Liver (tissue), 7 donors: ENCODE measurements at regions not wholly inside any gene's neighbourhood (a gene's known extent, or its start where the extent isn't known, plus 50 kb on each side); places are given as distances from the start of the nearest gene placed in this dataset.

Experiments used
- DNase-seq: peaks from one replicate; pipeline ENCODE4 v3.0.0-alpha.2; 2017; ENCODE audit warnings: low spot score
- H3K27ac ChIP-seq, 2 donors: one replicate each; pipeline ENCODE4 v1.7.0; 2013; ENCODE audit warnings: inconsistent platforms in 2 of 2, low read length in 2 of 2, control low read depth in 1 of 2, low read depth in 1 of 2, mild to moderate bottlenecking in 1 of 2
- H3K27me3 ChIP-seq, 4 donors: one replicate each; pipeline versions ENCODE4 v1.6.1 to v1.7.0; 2013; ENCODE audit warnings: low read length in 3 of 4, inconsistent platforms in 1 of 4, mild to moderate bottlenecking in 1 of 4, moderate library complexity in 1 of 4; ENCODE audit not compliant: control insufficient read depth in 4 of 4, insufficient read depth in 4 of 4
- H3K36me3 ChIP-seq, 4 donors: one replicate each; pipeline versions ENCODE4 v1.6.1 to v1.7.0; 2013; ENCODE audit warnings: low read length in 3 of 4, mild to moderate bottlenecking in 3 of 4, low read depth in 1 of 4, moderate library complexity in 1 of 4; ENCODE audit not compliant: control insufficient read depth in 4 of 4, insufficient read depth in 3 of 4
- H3K4me1 ChIP-seq, 4 donors: one replicate each; pipeline versions ENCODE4 v1.6.1 to v1.7.0; 2013; ENCODE audit warnings: low read length in 3 of 4, mild to moderate bottlenecking in 3 of 4, moderate library complexity in 1 of 4; ENCODE audit not compliant: control insufficient read depth in 4 of 4, insufficient read depth in 4 of 4
- H3K4me3 ChIP-seq, 3 donors: one replicate each; pipeline versions ENCODE4 v1.6.1 to v1.7.0; 2013; ENCODE audit warnings: low read length in 3 of 3, control low read depth in 1 of 3, low read depth in 1 of 3, mild to moderate bottlenecking in 1 of 3
- H3K9ac ChIP-seq, 2 donors: one replicate each; pipeline ENCODE4 v1.7.0; 2013; ENCODE audit warnings: low read length in 2 of 2, mild to moderate bottlenecking in 2 of 2, moderate library complexity in 2 of 2, control low read depth in 1 of 2, low read depth in 1 of 2
- H3K9me3 ChIP-seq, 4 donors: one replicate each; pipeline versions ENCODE4 v1.6.1 to v1.7.0; 2013; ENCODE audit warnings: low read length in 3 of 4; ENCODE audit not compliant: control insufficient read depth in 4 of 4
- ATF3 ChIP-seq: IDR thresholded peaks from 2 replicates; pipeline ENCODE4 v1.6.1; 2016; ENCODE audit warnings: antibody characterized with exemption
- FOXA1 ChIP-seq: IDR thresholded peaks from 2 replicates; pipeline ENCODE4 v1.6.1; 2016; ENCODE audit warnings: antibody characterized with exemption
- GABPA ChIP-seq, 2 donors: IDR thresholded peaks in 1 of 2; conservative IDR thresholded peaks in 1 of 2; 2 replicates each; pipeline ENCODE4 v1.6.1; 2016; ENCODE audit warnings: antibody characterized with exemption in 2 of 2, mild to moderate bottlenecking in 1 of 2, moderate library complexity in 1 of 2
- HNF4A ChIP-seq, 2 donors: conservative IDR thresholded peaks; 2 replicates each; pipeline ENCODE4 v1.6.1; 2016; ENCODE audit warnings: antibody characterized with exemption in 2 of 2, mild to moderate bottlenecking in 2 of 2
- HNF4G ChIP-seq: IDR thresholded peaks from 2 replicates; pipeline ENCODE4 v1.6.1; 2016; ENCODE audit warnings: antibody characterized with exemption
- JUND ChIP-seq, 2 donors: IDR thresholded peaks; 2 replicates each; pipeline ENCODE4 v1.6.1; 2016; ENCODE audit warnings: antibody characterized with exemption in 2 of 2
- RXRA ChIP-seq, 2 donors: IDR thresholded peaks; 2 replicates each; pipeline ENCODE4 v1.6.1; 2017 to 2018; ENCODE audit warnings: antibody characterized with exemption in 2 of 2, mild to moderate bottlenecking in 1 of 2
- SP1 ChIP-seq: IDR thresholded peaks from 2 replicates; pipeline ENCODE4 v1.6.1; 2018; ENCODE audit warnings: antibody characterized with exemption, mild to moderate bottlenecking
- YY1 ChIP-seq: IDR thresholded peaks from 2 replicates; pipeline ENCODE4 v1.6.1; 2016; ENCODE audit warnings: antibody characterized with exemption, mild to moderate bottlenecking
- WGBS: extraction: QIAGEN DNeasy Blood & Tissue Kit; methylation state at CpG from one replicate; pipeline ENCODE4 v1.1.7; 2013; 5-methylcytosine and 5-hydroxymethylcytosine counted together
- TF ChIP-seq, protein P1 (sequence below): IDR thresholded peaks from 2 replicates; pipeline ENCODE4 v1.6.1; 2016; ENCODE audit warnings: antibody characterized with exemption
- TF ChIP-seq, protein P2 (sequence below): IDR thresholded peaks from 2 replicates; pipeline ENCODE4 v1.6.1; 2016; ENCODE audit warnings: antibody characterized with exemption, mild to moderate bottlenecking
- donor health status: healthy.
- donor health status: healthy.
- donor health status: healthy.
- donor health status: healthy.

DNA sequence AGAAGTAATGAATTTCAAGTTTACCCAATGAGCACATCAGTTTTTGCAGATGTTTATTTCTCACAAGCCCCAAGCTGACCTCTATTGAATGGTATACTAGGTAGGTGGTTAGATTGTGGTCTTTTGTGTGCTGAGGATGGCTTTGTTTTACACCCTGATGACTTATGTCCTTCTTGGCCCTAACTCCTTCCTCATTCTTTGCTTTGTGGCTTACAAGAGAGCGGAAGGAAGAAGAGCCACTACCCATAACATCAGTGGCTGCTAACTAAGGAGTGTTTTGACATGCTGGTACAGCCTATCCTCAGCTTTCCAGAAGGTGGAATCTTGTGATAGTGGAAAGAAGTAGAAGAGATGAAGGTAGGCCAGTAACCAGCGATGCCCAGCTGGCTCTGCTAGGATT lies 85.7 kb upstream of the NTRK2 start (continued):
- TF ChIP-seq GABPA (IDR thresholded peaks at IDR 0.05 in 1 of 2, conservative IDR thresholded peaks at IDR 0.05 in 1 of 2), result no peak

DNA sequence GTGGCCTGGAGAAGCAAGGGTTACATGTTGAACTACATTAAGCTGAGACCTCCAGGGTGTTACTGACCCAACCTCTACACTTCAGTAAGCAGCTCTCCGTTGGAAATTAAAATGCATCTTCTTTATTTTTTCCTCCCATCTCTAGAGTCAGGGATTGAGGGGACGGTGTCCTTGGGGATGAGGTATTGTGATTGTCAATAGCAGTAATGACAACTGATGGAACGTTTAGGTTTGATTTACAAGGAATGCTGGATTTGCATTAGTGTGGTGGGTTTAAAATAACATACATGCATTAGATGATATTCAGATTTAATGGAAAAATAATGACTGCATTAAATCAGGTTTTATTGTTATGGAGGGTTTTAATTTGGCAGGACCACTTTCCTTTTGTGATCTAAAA lies 82.9 kb upstream of the NTRK2 start:
- no peak for TF ChIP-seq SP1
- TF ChIP-seq RXRA (IDR thresholded peaks at IDR 0.05), result no peak
- TF ChIP-seq, protein P1, sequence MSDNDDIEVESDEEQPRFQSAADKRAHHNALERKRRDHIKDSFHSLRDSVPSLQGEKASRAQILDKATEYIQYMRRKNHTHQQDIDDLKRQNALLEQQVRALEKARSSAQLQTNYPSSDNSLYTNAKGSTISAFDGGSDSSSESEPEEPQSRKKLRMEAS, result no peak
- TF ChIP-seq FOXA1, result no peak
- no peak for TF ChIP-seq HNF4A (conservative IDR thresholded peaks at IDR 0.05)
- TF ChIP-seq JUND (IDR thresholded peaks at IDR 0.05), result no peak
- no peak overlapping the region for H3K27ac ChIP-seq
- H3K9ac ChIP-seq, result no peak overlapping the region
- no peaks in the 10 kb centered on the region for H3K4me1 ChIP-seq
- WGBS, result 61% methylated on average over 3 of the region's 3 CpGs
- H3K36me3 ChIP-seq, result no peaks in the 10 kb centered on the region
- no peak overlapping the region for H3K4me3 ChIP-seq
- H3K9me3 ChIP-seq, result no peaks in the 10 kb centered on the region
- no peak for DNase-seq
- peaks cover 0 to 3% (median 0%) of the 10 kb centered on the region in 4 donors for H3K27me3 ChIP-seq

GRCh38 chr9:84587153-84587552 lies 82.4 kb upstream of the NTRK2 start:
- H3K9ac ChIP-seq, result no peak overlapping the region
- H3K4me3 ChIP-seq, result no peak overlapping the region
- H3K27me3 ChIP-seq, result peaks cover 0 to 3% (median 0%) of the 10 kb centered on the region in 4 donors
- no peaks in the 10 kb centered on the region for H3K4me1 ChIP-seq
- WGBS, result 68% methylated on average over 3 of the region's 3 CpGs
- no peak overlapping the region for H3K27ac ChIP-seq
- no peak for DNase-seq
- H3K9me3 ChIP-seq, result no peaks in the 10 kb centered on the region
- H3K36me3 ChIP-seq, result no peaks in the 10 kb centered on the region
- TF ChIP-seq, protein P2, sequence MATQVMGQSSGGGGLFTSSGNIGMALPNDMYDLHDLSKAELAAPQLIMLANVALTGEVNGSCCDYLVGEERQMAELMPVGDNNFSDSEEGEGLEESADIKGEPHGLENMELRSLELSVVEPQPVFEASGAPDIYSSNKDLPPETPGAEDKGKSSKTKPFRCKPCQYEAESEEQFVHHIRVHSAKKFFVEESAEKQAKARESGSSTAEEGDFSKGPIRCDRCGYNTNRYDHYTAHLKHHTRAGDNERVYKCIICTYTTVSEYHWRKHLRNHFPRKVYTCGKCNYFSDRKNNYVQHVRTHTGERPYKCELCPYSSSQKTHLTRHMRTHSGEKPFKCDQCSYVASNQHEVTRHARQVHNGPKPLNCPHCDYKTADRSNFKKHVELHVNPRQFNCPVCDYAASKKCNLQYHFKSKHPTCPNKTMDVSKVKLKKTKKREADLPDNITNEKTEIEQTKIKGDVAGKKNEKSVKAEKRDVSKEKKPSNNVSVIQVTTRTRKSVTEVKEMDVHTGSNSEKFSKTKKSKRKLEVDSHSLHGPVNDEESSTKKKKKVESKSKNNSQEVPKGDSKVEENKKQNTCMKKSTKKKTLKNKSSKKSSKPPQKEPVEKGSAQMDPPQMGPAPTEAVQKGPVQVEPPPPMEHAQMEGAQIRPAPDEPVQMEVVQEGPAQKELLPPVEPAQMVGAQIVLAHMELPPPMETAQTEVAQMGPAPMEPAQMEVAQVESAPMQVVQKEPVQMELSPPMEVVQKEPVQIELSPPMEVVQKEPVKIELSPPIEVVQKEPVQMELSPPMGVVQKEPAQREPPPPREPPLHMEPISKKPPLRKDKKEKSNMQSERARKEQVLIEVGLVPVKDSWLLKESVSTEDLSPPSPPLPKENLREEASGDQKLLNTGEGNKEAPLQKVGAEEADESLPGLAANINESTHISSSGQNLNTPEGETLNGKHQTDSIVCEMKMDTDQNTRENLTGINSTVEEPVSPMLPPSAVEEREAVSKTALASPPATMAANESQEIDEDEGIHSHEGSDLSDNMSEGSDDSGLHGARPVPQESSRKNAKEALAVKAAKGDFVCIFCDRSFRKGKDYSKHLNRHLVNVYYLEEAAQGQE, result no peak
- TF ChIP-seq JUND (IDR thresholded peaks at IDR 0.05), result no peak
- TF ChIP-seq ATF3, result no peak
- no peak for TF ChIP-seq HNF4G

GRCh38 chr9:84589542-84589941 lies 80.0 kb upstream of the NTRK2 start:
- no peaks in the 10 kb centered on the region for H3K9me3 ChIP-seq
- no peak for TF ChIP-seq YY1
- H3K27me3 ChIP-seq, result peaks cover 0 to 3% (median 0%) of the 10 kb centered on the region in 4 donors
- DNase-seq, result no peak
- H3K4me3 ChIP-seq, result no peak overlapping the region
- H3K36me3 ChIP-seq, result no peaks in the 10 kb centered on the region
- WGBS, result 75% methylated on average over 1 of the region's 1 CpG
- H3K9ac ChIP-seq, result no peak overlapping the region
- no peak overlapping the region for H3K27ac ChIP-seq
- H3K4me1 ChIP-seq, result no peaks in the 10 kb centered on the region
